MM.1S (cell line): ENCODE measurements at regions not wholly inside any gene's neighbourhood (a gene's known extent, or its start where the extent isn't known, plus 50 kb on each side); places are given as distances from the start of the nearest gene placed in this dataset.

ENCODE experiments used
- DNase-seq: peaks from one replicate; pipeline ENCODE4 v3.0.0-alpha.2; 2015
- H2AFZ ChIP-seq: fragments of 300-600 bp; sonication (generic); 2 replicates; pipeline ENCODE4 v1.6.0; 2016; ENCODE audit warnings: antibody characterized with exemption, low read length
- H3F3A ChIP-seq: fragments of 300-600 bp; sonication (generic); 2 replicates; pipeline ENCODE4 v1.6.1; 2016; ENCODE audit warnings: mild to moderate bottlenecking, antibody characterized with exemption, low read length, moderate library complexity, mixed read lengths; ENCODE audit not compliant: insufficient read depth
- H3K27ac ChIP-seq: fragments of 300-600 bp; sonication (generic); 2 replicates; pipeline ENCODE4 v1.5.1; 2016; ENCODE audit warnings: mild to moderate bottlenecking, low read length
- H3K27me3 ChIP-seq: fragments of 300-600 bp; sonication (generic); replicated peaks from 2 replicates; pipeline ENCODE4 v1.6.0; 2016; ENCODE audit warnings: low read length; ENCODE audit not compliant: insufficient read depth
- H3K36me3 ChIP-seq: fragments of 300-600 bp; sonication (generic); replicated peaks from 2 replicates; pipeline ENCODE4 v1.6.1; 2016; ENCODE audit warnings: mild to moderate bottlenecking, low read length, mixed read lengths; ENCODE audit not compliant: insufficient read depth
- H3K4me1 ChIP-seq: fragments of 300-600 bp; sonication (generic); 2 replicates; pipeline ENCODE4 v1.6.1; 2016; ENCODE audit warnings: low read length, mixed read lengths
- H3K4me2 ChIP-seq: fragments of 300-600 bp; sonication (generic); 2 replicates; pipeline ENCODE4 v1.6.0; 2016; ENCODE audit warnings: low read depth, low read length
- H3K4me3 ChIP-seq: fragments of 300-600 bp; sonication (generic); 2 replicates; pipeline ENCODE4 v1.5.1; 2016; ENCODE audit warnings: low read length, mixed read lengths
- H3K79me2 ChIP-seq: fragments of 300-600 bp; sonication (generic); 2 replicates; pipeline ENCODE4 v1.6.1; 2016; ENCODE audit warnings: mixed run types, low read length, mixed read lengths
- H3K9ac ChIP-seq: fragments of 300-600 bp; sonication (generic); 2 replicates; pipeline ENCODE4 v1.6.1; 2016; ENCODE audit warnings: low read length, mixed read lengths
- H3K9me2 ChIP-seq: fragments of 300-600 bp; sonication (generic); replicated peaks from 2 replicates; pipeline ENCODE4 v1.6.1; 2016; ENCODE audit warnings: mild to moderate bottlenecking, low read length, mixed read lengths; ENCODE audit not compliant: insufficient read depth
- H3K9me3 ChIP-seq: fragments of 300-600 bp; sonication (generic); replicated peaks from 2 replicates; pipeline ENCODE4 v1.6.1; 2016; ENCODE audit warnings: mild to moderate bottlenecking, low read length, mixed read lengths; ENCODE audit not compliant: insufficient read depth
- H4K20me1 ChIP-seq: fragments of 300-600 bp; sonication (generic); 2 replicates; pipeline ENCODE4 v1.6.1; 2016; ENCODE audit warnings: mild to moderate bottlenecking, low read length, moderate library complexity, mixed read lengths; ENCODE audit not compliant: insufficient read depth
- CTCF ChIP-seq: fragments of 300-600 bp; sonication (generic); IDR thresholded peaks from 2 replicates; pipeline ENCODE4 v1.5.1; 2016; ENCODE audit warnings: antibody characterized with exemption, low read length, mixed read lengths
- EZH2 ChIP-seq: fragments of 300-600 bp; sonication (generic); optimal IDR thresholded peaks from 2 replicates; pipeline ENCODE3; 2017; ENCODE audit warnings: low read depth, mild to moderate bottlenecking, antibody characterized with exemption, low read length, mixed read lengths
- EZH2phosphoT487 ChIP-seq: fragments of 300-600 bp; sonication (generic); IDR thresholded peaks from 2 replicates; pipeline ENCODE4 v1.6.1; 2018; ENCODE audit warnings: antibody characterized with exemption, low read length

- DNase-seq, result no peak
- TF ChIP-seq CTCF (no peak), EZH2phosphoT487 (no peak), EZH2 (no peak)
- H3F3A ChIP-seq, result 0 out of 2 replicates have a peak, but pooled peaks cover 7% of the 10 kb centered on the region
These were observed 334.7 kb upstream of the GULP1 start for GRCh38 chr2:187956906-187957534.

GRCh38 chr2:187959821-187960220, 331.9 kb upstream of the GULP1 start:
- Histone ChIP-seq H3K9ac (no peak overlapping the region), H3K4me1 (peaks cover 10% of the 10 kb centered on the region), H3K36me3 (no peaks in the 10 kb centered on the region), H3K9me3 (no peaks in the 10 kb centered on the region), H3K9me2 (no peaks in the 10 kb centered on the region), H3K27ac (no peak overlapping the region), H3K4me3 (no peak overlapping the region), H3F3A (0 out of 2 replicates have a peak, but pooled peaks cover 7% of the 10 kb centered on the region), H2AFZ (no peak overlapping the region), H3K4me2 (no peak overlapping the region), H3K79me2 (no peaks in the 10 kb centered on the region), H4K20me1 (no peaks in the 10 kb centered on the region), H3K27me3 (no peaks in the 10 kb centered on the region)
- peak; percentile 26 for DNase-seq
- TF ChIP-seq CTCF (no peak), EZH2phosphoT487 (no peak), EZH2 (no peak)

More at GRCh38 chr2:187956906-187957534, 334.7 kb upstream of the GULP1 start:
- H3K9ac ChIP-seq, result no peak overlapping the region
- no peak overlapping the region for H3K4me2 ChIP-seq
- H2AFZ ChIP-seq, result no peak overlapping the region
- H4K20me1 ChIP-seq, result no peaks in the 10 kb centered on the region
- no peak overlapping the region for H3K4me3 ChIP-seq
- H3K36me3 ChIP-seq, result no peaks in the 10 kb centered on the region
- no peaks in the 10 kb centered on the region for H3K79me2 ChIP-seq
- no peaks in the 10 kb centered on the region for H3K9me3 ChIP-seq
- no peaks in the 10 kb centered on the region for H3K9me2 ChIP-seq
- no peaks in the 10 kb centered on the region for H3K27me3 ChIP-seq
- H3K4me1 ChIP-seq, result peaks cover 10% of the 10 kb centered on the region
- H3K27ac ChIP-seq, result no peak overlapping the region

- Histone ChIP-seq H2AFZ (no peak overlapping the region), H3K9ac (no peak overlapping the region), H3F3A (0 out of 2 replicates have a peak, but pooled peaks cover 7% of the 10 kb centered on the region), H3K9me2 (no peaks in the 10 kb centered on the region), H3K4me1 (peaks cover 10% of the 10 kb centered on the region), H3K36me3 (no peaks in the 10 kb centered on the region), H3K4me3 (no peak overlapping the region), H4K20me1 (no peaks in the 10 kb centered on the region), H3K27ac (no peak overlapping the region), H3K79me2 (no peaks in the 10 kb centered on the region), H3K4me2 (no peak overlapping the region), H3K27me3 (no peaks in the 10 kb centered on the region), H3K9me3 (no peaks in the 10 kb centered on the region)
- DNase-seq, result no peak
- no peak for TF ChIP-seq CTCF
- no peak for TF ChIP-seq EZH2phosphoT487
- TF ChIP-seq EZH2, result no peak
These were observed 329.1 kb upstream of the GULP1 start for GRCh38 chr2:187962538-187962937.
